ENCODE measurements at regions not wholly inside any gene's neighbourhood (a gene's known extent, or its start where the extent isn't known, plus 50 kb on each side); places are given as distances from the start of the nearest gene placed in this dataset.
"Not testable (repeated sequence)": the region's sequence is repeated elsewhere in the genome, so short reads cannot be mapped to it uniquely, and the experiment has no call there.

GRCh38 chr20:51277961-51278360, 255.1 kb upstream of the KCNG1 start:
- no peak overlapping the region for H3K27ac ChIP-seq
- no peak for TF ChIP-seq CTCF (conservative IDR thresholded peaks at IDR 0.05)

- H3K27ac ChIP-seq, result no peak overlapping the region
- TF ChIP-seq CTCF (conservative IDR thresholded peaks at IDR 0.05), result no peak
These were observed 253.4 kb upstream of the KCNG1 start for GRCh38 chr20:51276296-51276695.

GRCh38 chr20:51275826-51276225, 252.9 kb upstream of the KCNG1 start:
- H3K27ac ChIP-seq, result no peak overlapping the region
- no peak for TF ChIP-seq CTCF (conservative IDR thresholded peaks at IDR 0.05)

- TF ChIP-seq CTCF (conservative IDR thresholded peaks at IDR 0.05), result no peak
- H3K27ac ChIP-seq, result no peak overlapping the region
These were observed 252.3 kb upstream of the KCNG1 start for GRCh38 chr20:51275181-51275580.

- no peak overlapping the region for H3K27ac ChIP-seq
- TF ChIP-seq CTCF (conservative IDR thresholded peaks at IDR 0.05), result no peak
These were observed 249.5 kb upstream of the KCNG1 start for GRCh38 chr20:51272401-51272800.

GRCh38 chr20:51271931-51272330, 249.0 kb upstream of the KCNG1 start:
- H3K27ac ChIP-seq, result no peak overlapping the region
- TF ChIP-seq CTCF (conservative IDR thresholded peaks at IDR 0.05), result no peak

- not testable (repeated sequence) for H3K27ac ChIP-seq
These were observed 248.4 kb upstream of the KCNG1 start for GRCh38 chr20:51271289-51271688.

GRCh38 chr20:51269671-51270070, 246.8 kb upstream of the KCNG1 start:
- no peak for TF ChIP-seq CTCF (conservative IDR thresholded peaks at IDR 0.05)
- no peak overlapping the region for H3K27ac ChIP-seq

Data from VCaP (cell line).